Left ventricle myocardium inferior (tissue), 1 donor: ENCODE measurements at regions not wholly inside any gene's neighbourhood (a gene's known extent, or its start where the extent isn't known, plus 50 kb on each side); places are given as distances from the start of the nearest gene placed in this dataset.
"Not testable (repeated sequence)": the region's sequence is repeated elsewhere in the genome, so short reads cannot be mapped to it uniquely, and the experiment has no call there.

Experiments
- DNase-seq: peaks from one replicate; pipeline ENCODE4 v3.0.0-alpha.2; 2020
- H3K27ac ChIP-seq: fragments of 200-600 bp; replicated peaks from 2 replicates; pipeline ENCODE4 v1.8.0; 2021
- H3K27me3 ChIP-seq: fragments of 200-600 bp; 2 replicates; pipeline ENCODE4 v1.8.0; 2021; ENCODE audit warnings: low read depth
- H3K36me3 ChIP-seq: fragments of 200-600 bp; 2 replicates; pipeline ENCODE4 v1.8.0; 2021
- H3K4me1 ChIP-seq: fragments of 200-600 bp; 2 replicates; pipeline ENCODE4 v1.8.0; 2021
- H3K4me3 ChIP-seq: fragments of 200-600 bp; 2 replicates; pipeline ENCODE4 v1.8.0; 2021; ENCODE audit warnings: mild to moderate bottlenecking, moderate library complexity
- H3K9me3 ChIP-seq: fragments of 200-600 bp; replicated peaks from 2 replicates; pipeline ENCODE4 v1.8.0; 2021
- CTCF ChIP-seq: fragments of 200-600 bp; IDR thresholded peaks from 2 replicates; pipeline ENCODE4 v1.8.0; 2021; ENCODE audit warnings: antibody characterized with exemption, mild to moderate bottlenecking, borderline replicate concordance
- intact Hi-C: fragments of 100-400 bp; cut with micrococcal nuclease; formaldehyde crosslinking; loops from one replicate; pipeline ENCODE4 v1.11.0; 2022
- donor health status: DM: no; HTN: yes; CAD: no; lungs with severe emphysema.

- no peaks in the 10 kb centered on the region for H3K4me1 ChIP-seq
- intact Hi-C loops, result loop anchor here (2.0 kb wide), 1 partner anchor 194 kb away; no protein-coding TSS in a partner anchor
- peaks cover 50% of the 10 kb centered on the region for H3K27me3 ChIP-seq
- no peak overlapping the region for H3K4me3 ChIP-seq
- DNase-seq, result peak; percentile 70
- TF ChIP-seq CTCF, result peak; percentile 99
- no peaks in the 10 kb centered on the region for H3K36me3 ChIP-seq
- no peak overlapping the region for H3K27ac ChIP-seq
- peaks cover 9% of the 10 kb centered on the region for H3K9me3 ChIP-seq
Observed at GRCh38 chr9:124126648-124127646, 115.4 kb downstream of the LHX2 start.

GRCh38 chr9:124128568-124129166, 117.1 kb downstream of the LHX2 start:
- no peaks in the 10 kb centered on the region for H3K9me3 ChIP-seq
- no peak for TF ChIP-seq CTCF
- DNase-seq, result no peak
- no peaks in the 10 kb centered on the region for H3K36me3 ChIP-seq
- intact Hi-C loops, result no loop called here
- H3K4me3 ChIP-seq, result no peak overlapping the region
- H3K4me1 ChIP-seq, result no peaks in the 10 kb centered on the region
- H3K27me3 ChIP-seq, result peaks cover 51% of the 10 kb centered on the region
- H3K27ac ChIP-seq, result no peak overlapping the region

- no peaks in the 10 kb centered on the region for H3K9me3 ChIP-seq
- H3K36me3 ChIP-seq, result no peaks in the 10 kb centered on the region
- H3K27me3 ChIP-seq, result peaks cover 52% of the 10 kb centered on the region
- DNase-seq, result no peak
- no peak overlapping the region for H3K27ac ChIP-seq
- no peaks in the 10 kb centered on the region for H3K4me1 ChIP-seq
- TF ChIP-seq CTCF, result no peak
- no peak overlapping the region for H3K4me3 ChIP-seq
- intact Hi-C loops, result no loop called here
Observed at GRCh38 chr9:124130277-124131075, 118.9 kb downstream of the LHX2 start.

GRCh38 chr9:124131518-124131917, 120.0 kb downstream of the LHX2 start:
- DNase-seq, H3K27ac ChIP-seq, H3K9me3 ChIP-seq, H3K4me1 ChIP-seq, H3K36me3 ChIP-seq, H3K4me3 ChIP-seq, intact Hi-C loops: not testable (repeated sequence)
- peaks cover 41% of the 10 kb centered on the region for H3K27me3 ChIP-seq

GRCh38 chr9:124132671-124133147, 121.1 kb downstream of the LHX2 start:
- TF ChIP-seq CTCF, result no peak
- no peak overlapping the region for H3K27ac ChIP-seq
- H3K36me3 ChIP-seq, result no peaks in the 10 kb centered on the region
- no peaks in the 10 kb centered on the region for H3K9me3 ChIP-seq
- no peak overlapping the region for H3K4me3 ChIP-seq
- H3K4me1 ChIP-seq, result no peaks in the 10 kb centered on the region
- H3K27me3 ChIP-seq, result peaks cover 34% of the 10 kb centered on the region
- intact Hi-C loops, result no loop called here
- no peak for DNase-seq
